HG02798 (cell line): ENCODE measurements at regions not wholly inside any gene's neighbourhood (a gene's known extent, or its start where the extent isn't known, plus 50 kb on each side); places are given as distances from the start of the nearest gene placed in this dataset.
"Not testable (repeated sequence)": the region's sequence is repeated elsewhere in the genome, so short reads cannot be mapped to it uniquely, and the experiment has no call there.

Experiments
- ATAC-seq: cut with Tn5 transposase; IDR thresholded peaks from one replicate; pipeline ENCODE4 v1.9.1; 2021; ENCODE audit warnings: mild to moderate bottlenecking; ENCODE audit not compliant: unreplicated experiment, poor library complexity

GRCh38 chr10:33073641-33074415 lies 115.8 kb upstream of the ITGB1 start:
- ATAC-seq = no peak

- no peak for ATAC-seq
Observed at GRCh38 chr10:33071857-33072256, 113.8 kb upstream of the ITGB1 start.

- no peak for ATAC-seq
Observed at GRCh38 chr10:33070101-33070500, 112.1 kb upstream of the ITGB1 start.

- ATAC-seq = no peak
Observed at GRCh38 chr10:33067917-33068316, 109.9 kb upstream of the ITGB1 start.

- ATAC-seq = no peak
Observed at GRCh38 chr10:33067481-33067880, 109.5 kb upstream of the ITGB1 start.

- no peak for ATAC-seq
Observed at GRCh38 chr10:33066558-33067236, 108.7 kb upstream of the ITGB1 start.

GRCh38 chr10:33065111-33065510 lies 107.1 kb upstream of the ITGB1 start:
- ATAC-seq = no peak

GRCh38 chr10:33064706-33065105 lies 106.7 kb upstream of the ITGB1 start:
- no peak for ATAC-seq

GRCh38 chr10:33057620-33058019 lies 99.6 kb upstream of the ITGB1 start:
- no peak for ATAC-seq

- ATAC-seq = no peak
Observed at GRCh38 chr10:33056828-33057596, 99.0 kb upstream of the ITGB1 start.

GRCh38 chr10:33055625-33056024 lies 97.6 kb upstream of the ITGB1 start:
- ATAC-seq = no peak

GRCh38 chr10:33052915-33053810 lies 95.1 kb upstream of the ITGB1 start:
- ATAC-seq = no peak

- ATAC-seq = no peak
Observed at GRCh38 chr10:33052263-33052875, 94.3 kb upstream of the ITGB1 start.

GRCh38 chr10:33049963-33050920 lies 92.2 kb upstream of the ITGB1 start:
- not testable (repeated sequence) for ATAC-seq

GRCh38 chr10:33048223-33048622 lies 90.2 kb upstream of the ITGB1 start:
- ATAC-seq = no peak

- no peak for ATAC-seq
Observed at GRCh38 chr10:33047655-33048054, 89.6 kb upstream of the ITGB1 start.

GRCh38 chr10:33046792-33047191 lies 88.8 kb upstream of the ITGB1 start:
- no peak for ATAC-seq

GRCh38 chr10:33045421-33045820 lies 87.4 kb upstream of the ITGB1 start:
- ATAC-seq = no peak

- ATAC-seq = no peak
Observed at GRCh38 chr10:33042565-33042964, 84.5 kb upstream of the ITGB1 start.
